Ectodermal cell (in vitro differentiated cells): ENCODE measurements at regions not wholly inside any gene's neighbourhood (a gene's known extent, or its start where the extent isn't known, plus 50 kb on each side); places are given as distances from the start of the nearest gene placed in this dataset.

Experiments
- H3K27ac ChIP-seq: 2 replicates; pipeline ENCODE4 v1.7.0; 2013; ENCODE audit warnings: mild to moderate bottlenecking, low read depth, low read length; ENCODE audit not compliant: insufficient read depth, poor library complexity, severe bottlenecking
- H3K27me3 ChIP-seq: 2 replicates; pipeline ENCODE4 v1.7.0; 2013; ENCODE audit warnings: mild to moderate bottlenecking, low read length; ENCODE audit not compliant: insufficient read depth, control insufficient read depth, poor library complexity, severe bottlenecking
- H3K36me3 ChIP-seq: one replicate; pipeline ENCODE4 v1.7.0; 2013; ENCODE audit warnings: low read length; ENCODE audit not compliant: control insufficient read depth, insufficient read depth
- H3K4me1 ChIP-seq: one replicate; pipeline ENCODE4 v1.7.0; 2013; ENCODE audit warnings: low read length; ENCODE audit not compliant: control insufficient read depth, insufficient read depth
- H3K4me3 ChIP-seq: 2 replicates; pipeline ENCODE4 v1.7.0; 2013; ENCODE audit warnings: low read depth, low read length, control low read depth; ENCODE audit not compliant: insufficient read depth
- H3K9me3 ChIP-seq: 2 replicates; pipeline ENCODE4 v1.7.0; 2013; ENCODE audit warnings: mild to moderate bottlenecking, low read length, moderate library complexity; ENCODE audit not compliant: control insufficient read depth
- WGBS, 2 experiments: methylation state at CpG; one replicate each; pipeline ENCODE4 v1.1.7; 2013; ENCODE audit warnings: missing lambda C conversion rate in 2 of 2; 5-methylcytosine and 5-hydroxymethylcytosine counted together

GRCh38 chr6:16871047-16871446, 109.8 kb upstream of the ATXN1 start:
- Histone ChIP-seq H3K9me3 (no peaks in the 10 kb centered on the region), H3K27ac (no peak overlapping the region), H3K4me1 (no peaks in the 10 kb centered on the region), H3K27me3 (no peaks in the 10 kb centered on the region), H3K36me3 (no peaks in the 10 kb centered on the region), H3K4me3 (no peak overlapping the region)
- WGBS, 2 experiments: 93 to 96% methylated on average over 5 of the region's 5 CpGs

DNA sequence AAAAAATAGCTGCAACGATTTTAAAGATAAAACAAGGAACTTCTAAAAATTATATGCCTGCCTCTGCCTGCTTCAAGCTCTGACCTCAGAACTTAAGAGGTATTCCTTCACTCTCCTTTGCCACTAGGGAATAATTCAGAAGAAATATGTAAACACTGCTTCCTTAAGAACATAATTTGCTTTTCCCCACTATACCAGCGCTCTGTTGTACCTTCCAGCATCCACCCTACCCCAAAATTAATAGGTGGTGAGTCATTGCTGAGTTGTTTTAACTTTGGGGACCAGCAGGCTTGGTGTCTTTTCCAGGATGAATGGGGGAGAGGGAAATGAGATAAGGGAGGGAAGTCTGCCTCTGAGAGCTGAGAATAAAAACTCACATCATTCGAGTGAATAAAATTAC, 107.7 kb upstream of the ATXN1 start:
- H3K4me3 ChIP-seq: no peak overlapping the region
- H3K36me3 ChIP-seq: no peaks in the 10 kb centered on the region
- WGBS, 2 experiments: 86 to 100% methylated on average over 1 to 2 of the region's 3 CpGs
- no peaks in the 10 kb centered on the region for H3K27me3 ChIP-seq
- no peaks in the 10 kb centered on the region for H3K9me3 ChIP-seq
- H3K27ac ChIP-seq: no peak overlapping the region
- no peaks in the 10 kb centered on the region for H3K4me1 ChIP-seq

- H3K4me3 ChIP-seq: no peak overlapping the region
- no peak overlapping the region for H3K27ac ChIP-seq
- no peaks in the 10 kb centered on the region for H3K9me3 ChIP-seq
- no peaks in the 10 kb centered on the region for H3K4me1 ChIP-seq
- no peaks in the 10 kb centered on the region for H3K36me3 ChIP-seq
- 92 to 93% methylated on average over 5 of the region's 5 CpGs for WGBS, 2 experiments
- no peaks in the 10 kb centered on the region for H3K27me3 ChIP-seq
These were observed 96.8 kb upstream of the ATXN1 start for GRCh38 chr6:16857969-16858592.

DNA sequence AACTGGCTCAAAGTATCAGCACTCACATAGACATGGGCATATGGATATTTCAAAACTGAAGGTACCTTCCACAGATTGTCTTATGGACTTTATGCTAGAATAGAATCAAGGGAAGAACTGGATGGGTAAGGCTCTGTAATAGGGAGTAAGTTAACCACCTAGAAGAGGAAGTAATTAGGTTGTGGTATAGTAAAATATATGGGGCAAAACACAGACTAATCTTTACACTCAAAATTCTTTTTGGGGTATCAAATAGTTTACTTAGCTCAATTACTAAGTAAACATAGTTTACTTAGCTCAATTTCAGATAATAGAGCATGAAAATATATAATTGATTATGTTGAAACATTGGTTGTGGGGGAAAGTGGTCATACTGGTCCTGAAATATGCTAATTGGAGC, 94.2 kb upstream of the ATXN1 start:
- Histone ChIP-seq H3K4me1 (no peaks in the 10 kb centered on the region), H3K27ac (no peak overlapping the region), H3K9me3 (no peaks in the 10 kb centered on the region), H3K4me3 (no peak overlapping the region), H3K36me3 (no peaks in the 10 kb centered on the region), H3K27me3 (no peaks in the 10 kb centered on the region)

DNA sequence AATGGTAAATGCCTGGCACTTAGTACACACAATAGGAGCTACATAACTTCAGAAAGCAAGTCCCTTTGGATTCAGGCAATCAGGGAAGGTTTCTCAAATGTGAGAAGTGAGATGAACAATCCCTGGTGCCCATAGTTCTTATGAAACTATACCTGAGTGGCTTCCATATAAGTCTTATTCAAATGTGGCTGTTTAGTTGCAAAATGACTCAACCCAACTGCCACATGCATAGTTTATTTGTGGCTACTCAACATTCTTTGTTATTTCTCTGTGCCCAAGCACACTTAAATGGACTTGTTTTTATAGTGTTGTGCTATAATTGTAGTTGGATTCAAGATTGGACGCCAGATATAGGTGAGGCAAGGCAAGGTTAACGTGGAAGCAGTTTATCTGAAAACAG, 93.7 kb upstream of the ATXN1 start:
- Histone ChIP-seq H3K4me1 (no peaks in the 10 kb centered on the region), H3K27me3 (no peaks in the 10 kb centered on the region), H3K9me3 (no peaks in the 10 kb centered on the region), H3K36me3 (no peaks in the 10 kb centered on the region), H3K4me3 (no peak overlapping the region), H3K27ac (no peak overlapping the region)
- WGBS, 2 experiments: 86 to 93% methylated on average over 2 of the region's 2 CpGs

DNA sequence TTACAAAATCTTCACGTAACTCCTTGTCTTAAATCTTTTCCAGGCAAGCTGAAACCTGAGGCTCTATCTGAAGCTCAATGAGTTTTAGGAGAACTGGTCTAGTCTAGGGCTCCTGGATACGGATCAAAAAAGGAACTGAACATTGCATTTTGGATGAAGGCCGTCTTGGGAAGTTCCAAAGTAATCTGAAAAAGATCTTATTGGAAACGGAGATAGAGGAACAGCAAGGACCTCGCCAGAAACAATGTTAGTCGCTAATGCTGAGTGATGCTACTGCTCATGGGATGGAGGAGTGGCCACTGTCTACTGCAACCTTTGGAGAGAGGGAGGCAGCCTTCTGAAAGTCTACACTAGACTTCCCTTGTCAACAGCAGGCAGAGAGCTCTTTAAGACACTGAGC, 91.4 kb upstream of the ATXN1 start:
- Histone ChIP-seq H3K27ac (no peak overlapping the region), H3K9me3 (no peaks in the 10 kb centered on the region), H3K36me3 (no peaks in the 10 kb centered on the region), H3K27me3 (no peaks in the 10 kb centered on the region), H3K4me3 (no peak overlapping the region), H3K4me1 (no peaks in the 10 kb centered on the region)
- 92 to 97% methylated on average over 6 of the region's 6 CpGs for WGBS, 2 experiments

DNA sequence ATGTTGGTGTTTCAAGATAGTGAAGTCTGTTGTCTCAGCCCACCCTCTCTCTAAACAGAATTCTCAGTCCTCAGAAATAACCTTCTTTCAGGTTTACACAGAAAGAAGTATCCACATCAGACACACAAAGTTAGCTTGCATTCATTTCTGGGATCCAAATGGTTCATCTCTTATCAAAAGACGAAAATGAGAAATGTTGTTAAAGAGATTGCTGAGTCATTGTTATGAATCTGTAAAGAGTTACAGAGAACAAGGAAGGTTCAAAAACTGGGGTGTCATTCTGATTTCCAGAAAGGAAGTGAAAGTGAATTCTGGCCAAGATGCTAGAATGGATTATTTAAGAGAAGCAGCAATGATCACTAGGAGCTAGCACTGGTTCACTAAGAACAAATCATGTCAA, 90.5 kb upstream of the ATXN1 start:
- no peaks in the 10 kb centered on the region for H3K27me3 ChIP-seq
- 83 to 97% methylated on average over 1 of the region's 1 CpG for WGBS, 2 experiments
- H3K36me3 ChIP-seq: no peaks in the 10 kb centered on the region
- no peak overlapping the region for H3K4me3 ChIP-seq
- no peaks in the 10 kb centered on the region for H3K4me1 ChIP-seq
- H3K9me3 ChIP-seq: no peaks in the 10 kb centered on the region
- no peak overlapping the region for H3K27ac ChIP-seq

DNA sequence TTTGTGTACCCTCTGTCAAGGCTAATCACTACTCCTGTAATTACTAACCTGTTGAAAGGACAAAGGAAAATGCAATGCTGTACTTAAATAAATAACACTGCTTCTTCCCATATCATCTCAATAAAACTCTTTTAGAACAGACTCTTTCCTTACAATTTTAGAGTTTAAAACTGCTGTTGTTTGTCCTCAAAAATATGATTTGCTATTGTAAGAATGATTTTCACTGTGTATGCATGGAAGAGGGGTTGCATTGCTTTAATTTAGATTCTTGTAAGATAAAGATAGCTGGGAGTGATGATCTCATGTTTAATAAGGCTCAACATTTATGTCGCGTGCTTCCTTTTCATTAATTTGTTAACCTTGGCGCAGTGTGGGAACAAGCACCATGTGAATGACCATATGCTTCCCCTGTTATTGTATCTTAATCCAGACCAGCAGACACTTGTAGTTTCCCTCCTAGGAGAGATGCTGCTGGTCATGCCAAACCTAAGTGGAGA, 89.8 kb upstream of the ATXN1 start:
- H3K36me3 ChIP-seq: no peaks in the 10 kb centered on the region
- no peak overlapping the region for H3K27ac ChIP-seq
- WGBS, 2 experiments: 96 to 100% methylated on average over 3 of the region's 3 CpGs
- H3K4me3 ChIP-seq: no peak overlapping the region
- no peaks in the 10 kb centered on the region for H3K9me3 ChIP-seq
- H3K4me1 ChIP-seq: no peaks in the 10 kb centered on the region
- no peaks in the 10 kb centered on the region for H3K27me3 ChIP-seq

- Histone ChIP-seq H3K27ac (no peak overlapping the region), H3K36me3 (no peaks in the 10 kb centered on the region), H3K9me3 (no peaks in the 10 kb centered on the region), H3K4me1 (no peaks in the 10 kb centered on the region), H3K27me3 (no peaks in the 10 kb centered on the region), H3K4me3 (no peak overlapping the region)
- WGBS, 2 experiments: 74 to 76% methylated on average over 4 to 5 of the region's 5 CpGs
These were observed 89.4 kb upstream of the ATXN1 start for GRCh38 chr6:16850681-16851026.

DNA sequence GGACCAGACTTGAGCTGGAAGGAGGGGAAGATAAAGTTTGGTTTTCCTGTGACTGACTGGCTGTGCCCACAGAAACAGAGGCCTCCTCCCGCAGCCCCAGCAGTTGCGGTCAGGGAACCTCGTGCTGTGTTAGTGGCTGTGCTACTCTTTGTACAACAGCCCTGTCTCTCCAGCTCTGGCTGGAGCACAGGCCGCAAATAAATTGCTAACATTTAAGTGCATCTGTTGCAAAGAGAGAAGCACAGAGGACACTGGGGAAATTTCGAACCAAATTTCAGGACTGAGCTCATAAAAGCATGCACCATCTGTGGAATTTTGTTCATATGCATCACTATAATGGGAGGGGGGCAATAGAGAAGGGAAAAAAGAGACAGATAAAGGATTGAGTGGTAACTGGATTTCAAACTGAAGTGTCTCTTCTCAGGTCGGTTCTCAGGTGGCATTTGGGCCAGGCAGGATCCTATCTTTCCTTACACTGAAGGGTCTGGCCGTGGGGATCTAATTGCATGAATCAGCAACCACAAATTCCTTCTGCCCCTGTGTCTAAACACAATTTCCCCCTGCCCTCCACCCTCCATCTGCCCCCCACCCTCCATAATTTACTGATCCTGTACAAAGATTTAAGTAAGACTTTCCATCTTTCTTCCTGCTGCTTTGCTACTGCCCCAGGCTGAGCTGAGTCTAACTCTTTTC, 88.9 kb upstream of the ATXN1 start:
- Histone ChIP-seq H3K36me3 (no peaks in the 10 kb centered on the region), H3K27ac (no peak overlapping the region), H3K27me3 (no peaks in the 10 kb centered on the region), H3K4me3 (no peak overlapping the region), H3K9me3 (no peaks in the 10 kb centered on the region), H3K4me1 (no peaks in the 10 kb centered on the region)
- WGBS, 2 experiments: 81 to 83% methylated on average over 7 of the region's 7 CpGs
